Fibroblast of villous mesenchyme (primary cell): ENCODE measurements at regions not wholly inside any gene's neighbourhood (a gene's known extent, or its start where the extent isn't known, plus 50 kb on each side); places are given as distances from the start of the nearest gene placed in this dataset.

Experiments used
- DNase-seq: peaks from one replicate; pipeline ENCODE4 v3.0.0-alpha.2; 2010; ENCODE audit warnings: low read depth
- H3K4me3 ChIP-seq: 2 replicates; pipeline ENCODE4 v1.5.1; 2011; ENCODE audit warnings: low read depth, mild to moderate bottlenecking, low read length
- TF ChIP-seq, protein P1 (sequence below): IDR thresholded peaks from 2 replicates; pipeline ENCODE4 v1.5.1; 2012; ENCODE audit warnings: low read depth, mild to moderate bottlenecking, low read length; ENCODE audit not compliant: insufficient read depth

DNA sequence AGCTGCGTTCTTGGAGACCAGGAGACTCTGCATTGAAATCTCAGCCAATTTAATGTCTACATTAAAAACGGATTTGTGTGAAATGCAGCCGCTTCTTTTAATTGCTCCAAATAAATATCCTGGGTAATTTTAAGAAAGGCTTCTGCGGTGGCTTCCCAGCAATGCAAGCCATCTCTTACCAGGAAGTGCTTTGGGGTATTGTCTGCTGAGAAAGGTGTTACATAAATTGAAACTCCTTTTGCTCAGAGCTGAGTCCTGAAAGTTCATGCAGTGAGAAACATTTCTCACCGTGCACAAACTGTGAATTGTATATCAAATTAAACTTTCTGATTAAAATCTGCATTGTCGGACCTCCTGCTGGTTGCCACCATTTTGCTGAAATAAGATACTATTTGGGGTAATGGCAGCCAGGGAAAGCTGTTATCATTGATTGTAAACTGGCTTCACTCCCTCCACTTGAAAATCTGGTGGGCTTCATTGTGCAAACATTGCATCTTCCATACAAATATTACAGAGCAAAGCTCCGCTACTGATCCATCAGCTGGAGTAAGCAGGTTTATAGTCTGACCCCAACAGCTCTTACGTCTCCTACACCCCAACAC lies 59.5 kb downstream of the ZIC5 start:
- TF ChIP-seq, protein P1, sequence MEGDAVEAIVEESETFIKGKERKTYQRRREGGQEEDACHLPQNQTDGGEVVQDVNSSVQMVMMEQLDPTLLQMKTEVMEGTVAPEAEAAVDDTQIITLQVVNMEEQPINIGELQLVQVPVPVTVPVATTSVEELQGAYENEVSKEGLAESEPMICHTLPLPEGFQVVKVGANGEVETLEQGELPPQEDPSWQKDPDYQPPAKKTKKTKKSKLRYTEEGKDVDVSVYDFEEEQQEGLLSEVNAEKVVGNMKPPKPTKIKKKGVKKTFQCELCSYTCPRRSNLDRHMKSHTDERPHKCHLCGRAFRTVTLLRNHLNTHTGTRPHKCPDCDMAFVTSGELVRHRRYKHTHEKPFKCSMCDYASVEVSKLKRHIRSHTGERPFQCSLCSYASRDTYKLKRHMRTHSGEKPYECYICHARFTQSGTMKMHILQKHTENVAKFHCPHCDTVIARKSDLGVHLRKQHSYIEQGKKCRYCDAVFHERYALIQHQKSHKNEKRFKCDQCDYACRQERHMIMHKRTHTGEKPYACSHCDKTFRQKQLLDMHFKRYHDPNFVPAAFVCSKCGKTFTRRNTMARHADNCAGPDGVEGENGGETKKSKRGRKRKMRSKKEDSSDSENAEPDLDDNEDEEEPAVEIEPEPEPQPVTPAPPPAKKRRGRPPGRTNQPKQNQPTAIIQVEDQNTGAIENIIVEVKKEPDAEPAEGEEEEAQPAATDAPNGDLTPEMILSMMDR: no peak
- no peak for DNase-seq
- no peak overlapping the region for H3K4me3 ChIP-seq

DNA sequence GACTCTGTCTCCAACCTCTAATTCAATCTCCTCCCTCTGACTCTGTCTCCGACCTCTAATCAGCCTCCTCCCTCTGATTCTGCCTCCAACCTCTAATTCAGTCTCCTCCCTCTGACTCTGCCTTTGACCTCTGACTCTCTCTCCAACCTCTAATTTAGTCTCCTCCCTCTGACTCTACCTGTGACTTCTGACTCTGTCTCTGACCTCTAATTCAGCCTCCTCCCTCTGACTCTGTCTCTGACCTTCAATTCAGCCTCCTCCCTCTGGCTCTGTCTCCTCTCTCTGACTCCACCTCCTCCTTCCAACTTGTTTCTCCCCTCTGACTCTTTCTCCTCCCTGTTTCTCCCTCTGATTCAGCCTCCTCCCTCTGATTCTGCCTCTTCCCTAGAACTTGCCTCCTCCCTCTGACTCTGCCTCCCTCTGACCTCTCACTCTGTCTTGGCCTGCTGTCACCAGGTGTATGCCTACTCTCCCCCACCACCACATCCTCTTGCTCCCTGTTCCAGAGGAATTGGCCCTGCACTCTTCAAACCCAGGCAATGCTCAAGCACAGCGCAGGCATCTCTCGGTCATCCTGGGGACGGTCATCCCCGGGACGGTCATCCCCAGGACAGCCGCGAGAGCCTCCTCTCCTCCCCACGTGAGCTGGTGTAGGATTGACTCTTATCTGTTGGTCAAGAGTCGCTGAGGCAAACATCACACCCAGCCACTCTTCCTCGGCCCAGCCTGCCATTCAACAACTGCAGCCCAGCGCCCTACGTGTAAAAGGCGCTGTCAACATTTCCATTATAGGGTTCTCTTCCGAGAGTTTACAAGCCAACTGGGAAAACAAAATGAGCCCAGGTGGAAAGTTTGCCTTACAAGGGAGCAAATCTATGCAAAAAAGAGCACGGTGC lies 60.2 kb downstream of the ZIC5 start:
- TF ChIP-seq, protein P1: no peak
- no peak for DNase-seq
- H3K4me3 ChIP-seq: no peak overlapping the region

DNA sequence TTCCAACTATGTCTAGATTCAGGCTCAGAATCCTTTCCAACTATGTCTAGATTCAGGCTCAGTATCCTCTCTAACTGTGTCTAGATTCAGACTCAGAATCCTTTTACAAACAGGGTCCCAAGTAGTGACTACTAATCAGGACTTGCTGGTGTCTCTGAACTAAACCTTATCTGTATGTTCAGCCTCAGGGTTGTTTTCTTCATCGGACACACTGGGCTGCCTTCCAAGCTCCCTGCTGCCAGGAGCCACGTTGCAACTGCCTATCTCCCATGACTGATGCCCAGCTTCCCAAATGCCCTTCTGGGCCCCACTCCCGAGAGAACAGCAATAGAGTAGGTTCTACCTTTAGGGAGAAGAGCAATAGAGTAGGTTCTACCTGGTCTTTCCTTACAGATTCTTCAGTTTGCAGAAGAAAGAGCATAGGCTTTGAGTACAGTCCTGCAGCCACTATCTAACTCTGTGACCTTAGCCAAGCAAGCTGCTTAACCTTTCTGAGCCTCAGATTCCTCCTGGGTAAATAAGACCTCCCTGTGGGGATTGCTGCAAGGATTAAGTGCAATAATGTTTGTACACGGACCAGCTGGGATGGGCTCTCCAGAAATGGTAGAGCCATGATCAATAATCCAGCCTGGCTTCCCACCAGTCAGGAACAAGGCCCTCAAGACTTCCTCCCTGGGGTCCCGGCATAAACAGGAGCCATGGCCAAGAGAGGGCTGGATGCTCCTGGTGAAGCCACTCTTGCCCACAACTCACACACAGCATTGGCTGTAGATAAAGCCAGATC lies 61.5 kb downstream of the ZIC5 start:
- TF ChIP-seq, protein P1: no peak
- no peak overlapping the region for H3K4me3 ChIP-seq
- DNase-seq: no peak

DNA sequence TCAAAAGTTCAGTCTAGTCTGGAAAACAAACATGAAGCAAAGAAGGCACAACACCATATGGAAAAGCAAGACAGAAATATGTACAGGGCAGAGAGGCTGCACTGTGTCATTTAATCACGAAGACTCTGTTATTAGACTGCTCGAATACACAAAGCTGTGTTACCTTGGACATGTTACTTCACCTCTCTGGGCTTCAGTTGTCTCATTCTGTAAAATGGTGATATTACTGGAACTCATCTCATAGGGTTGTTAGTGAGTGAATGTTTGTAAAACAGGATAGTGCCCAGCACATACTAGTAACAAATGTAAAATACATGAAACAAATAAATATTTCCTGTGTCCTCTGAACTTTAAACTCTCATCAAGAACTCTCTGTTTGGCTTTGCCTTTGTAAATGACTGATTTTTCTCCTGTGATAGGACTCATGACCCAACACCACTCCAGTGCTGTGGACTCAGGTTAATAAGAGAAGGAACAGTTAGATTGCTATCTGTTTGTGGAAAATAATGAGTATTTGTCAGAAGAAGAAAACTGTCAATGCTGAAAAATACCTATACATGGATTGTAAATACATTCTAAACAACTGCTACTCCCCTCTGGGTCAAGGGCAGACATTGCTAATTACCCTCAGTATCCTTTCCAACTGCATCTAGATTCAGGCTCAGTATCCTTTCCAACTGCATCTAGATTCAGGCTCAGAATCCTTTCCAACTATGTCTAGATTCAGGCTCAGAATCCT lies 62.3 kb downstream of the ZIC5 start:
- H3K4me3 ChIP-seq: no peak overlapping the region
- TF ChIP-seq, protein P1: no peak
- DNase-seq: no peak

DNA sequence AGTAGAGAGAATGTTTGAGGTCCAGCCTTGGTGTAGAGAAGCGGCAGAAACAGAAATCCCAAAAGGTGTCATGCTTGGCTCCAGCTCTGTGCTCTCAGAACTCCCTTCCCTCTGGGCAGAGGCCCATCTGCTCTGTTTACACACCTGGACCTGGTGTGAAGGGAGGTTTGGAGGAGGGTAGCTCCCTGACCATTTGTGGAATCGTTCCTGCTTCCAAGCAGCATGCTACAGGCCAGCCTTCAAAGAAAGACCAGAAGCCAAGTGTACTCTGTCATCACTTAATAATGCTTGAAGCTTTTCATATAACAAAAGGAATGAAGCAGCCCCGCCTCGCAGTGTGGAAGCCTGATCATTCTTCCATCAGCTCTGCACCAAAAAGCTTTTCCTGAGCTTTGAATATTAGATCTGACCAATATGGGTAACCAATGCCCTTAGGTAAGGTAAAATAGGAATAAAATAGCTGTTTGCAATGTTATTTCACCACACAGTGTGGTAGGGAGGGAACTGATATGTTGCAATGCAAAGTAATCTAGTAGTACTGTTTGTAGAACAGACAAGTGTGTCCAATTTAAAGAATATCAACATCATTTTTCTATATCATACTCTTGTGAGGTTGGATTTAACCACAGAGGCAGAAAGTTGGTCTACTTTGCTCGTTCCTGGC lies 63.3 kb downstream of the ZIC5 start:
- DNase-seq: no peak
- TF ChIP-seq, protein P1: no peak
- H3K4me3 ChIP-seq: no peak overlapping the region

DNA sequence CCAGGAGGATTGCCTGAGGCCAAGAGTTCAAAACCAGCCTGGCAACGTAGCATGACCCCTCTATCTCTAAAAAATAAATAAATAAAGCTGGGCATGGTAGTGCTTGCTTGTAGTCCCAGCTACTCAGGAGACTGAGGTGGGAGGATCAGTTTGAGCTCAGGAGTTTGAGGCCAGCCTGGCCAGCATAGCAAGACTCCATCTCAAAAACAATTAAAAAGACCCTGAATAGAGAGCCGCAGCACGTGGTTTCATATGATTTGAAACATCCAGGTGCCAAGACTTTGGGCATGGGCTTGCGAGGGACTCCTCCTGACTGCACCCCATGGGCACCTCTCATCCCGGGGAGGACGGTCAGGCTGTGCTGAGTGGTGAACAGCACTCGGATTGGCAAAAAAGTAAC lies 63.9 kb downstream of the ZIC5 start:
- TF ChIP-seq, protein P1: no peak
- DNase-seq: no peak
- H3K4me3 ChIP-seq: no peak overlapping the region
